ENCODE measurements at regions not wholly inside any gene's neighbourhood (a gene's known extent, or its start where the extent isn't known, plus 50 kb on each side); places are given as distances from the start of the nearest gene placed in this dataset.

DNA sequence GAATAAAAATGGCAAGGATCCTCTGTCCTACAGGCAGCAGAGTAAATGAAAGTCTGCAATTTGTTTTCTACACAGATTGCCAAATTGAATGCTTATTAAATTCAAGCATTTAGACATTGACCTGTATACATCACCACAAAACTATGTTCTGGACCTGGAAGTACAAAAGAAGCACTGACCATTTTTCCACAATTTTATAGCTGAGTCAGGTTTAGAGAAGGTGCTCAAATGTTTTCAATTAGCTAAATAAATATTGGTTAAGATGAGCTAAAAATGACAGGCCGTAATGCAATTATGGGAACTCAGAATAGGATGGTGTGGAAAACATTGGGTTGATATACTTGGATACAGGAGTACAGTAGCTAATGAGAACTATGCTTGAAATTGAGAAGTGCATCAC lies 490.7 kb upstream of the MEIS1 start (continued):
- TF ChIP-seq RAD21 (IDR thresholded peaks at IDR 0.05; ENCODE audit: low read length): no peak
- no peak for TF ChIP-seq RCOR1 (IDR thresholded peaks at IDR 0.05; ENCODE audit: low read length)
- no peak for TF ChIP-seq EP300 (IDR thresholded peaks at IDR 0.05; ENCODE audit: borderline replicate concordance in 1 of 2, low read depth in 1 of 2, low read length in 1 of 2)
- TF ChIP-seq, protein P1, sequence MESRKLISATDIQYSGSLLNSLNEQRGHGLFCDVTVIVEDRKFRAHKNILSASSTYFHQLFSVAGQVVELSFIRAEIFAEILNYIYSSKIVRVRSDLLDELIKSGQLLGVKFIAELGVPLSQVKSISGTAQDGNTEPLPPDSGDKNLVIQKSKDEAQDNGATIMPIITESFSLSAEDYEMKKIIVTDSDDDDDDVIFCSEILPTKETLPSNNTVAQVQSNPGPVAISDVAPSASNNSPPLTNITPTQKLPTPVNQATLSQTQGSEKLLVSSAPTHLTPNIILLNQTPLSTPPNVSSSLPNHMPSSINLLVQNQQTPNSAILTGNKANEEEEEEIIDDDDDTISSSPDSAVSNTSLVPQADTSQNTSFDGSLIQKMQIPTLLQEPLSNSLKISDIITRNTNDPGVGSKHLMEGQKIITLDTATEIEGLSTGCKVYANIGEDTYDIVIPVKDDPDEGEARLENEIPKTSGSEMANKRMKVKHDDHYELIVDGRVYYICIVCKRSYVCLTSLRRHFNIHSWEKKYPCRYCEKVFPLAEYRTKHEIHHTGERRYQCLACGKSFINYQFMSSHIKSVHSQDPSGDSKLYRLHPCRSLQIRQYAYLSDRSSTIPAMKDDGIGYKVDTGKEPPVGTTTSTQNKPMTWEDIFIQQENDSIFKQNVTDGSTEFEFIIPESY (IDR thresholded peaks at IDR 0.05; ENCODE audit: borderline replicate concordance, low read depth): no peak
- no peak for TF ChIP-seq RFX5 (IDR thresholded peaks at IDR 0.05; ENCODE audit: low read length)
- TF ChIP-seq NFIC (IDR thresholded peaks at IDR 0.05; ENCODE audit: borderline replicate concordance): no peak

DNA sequence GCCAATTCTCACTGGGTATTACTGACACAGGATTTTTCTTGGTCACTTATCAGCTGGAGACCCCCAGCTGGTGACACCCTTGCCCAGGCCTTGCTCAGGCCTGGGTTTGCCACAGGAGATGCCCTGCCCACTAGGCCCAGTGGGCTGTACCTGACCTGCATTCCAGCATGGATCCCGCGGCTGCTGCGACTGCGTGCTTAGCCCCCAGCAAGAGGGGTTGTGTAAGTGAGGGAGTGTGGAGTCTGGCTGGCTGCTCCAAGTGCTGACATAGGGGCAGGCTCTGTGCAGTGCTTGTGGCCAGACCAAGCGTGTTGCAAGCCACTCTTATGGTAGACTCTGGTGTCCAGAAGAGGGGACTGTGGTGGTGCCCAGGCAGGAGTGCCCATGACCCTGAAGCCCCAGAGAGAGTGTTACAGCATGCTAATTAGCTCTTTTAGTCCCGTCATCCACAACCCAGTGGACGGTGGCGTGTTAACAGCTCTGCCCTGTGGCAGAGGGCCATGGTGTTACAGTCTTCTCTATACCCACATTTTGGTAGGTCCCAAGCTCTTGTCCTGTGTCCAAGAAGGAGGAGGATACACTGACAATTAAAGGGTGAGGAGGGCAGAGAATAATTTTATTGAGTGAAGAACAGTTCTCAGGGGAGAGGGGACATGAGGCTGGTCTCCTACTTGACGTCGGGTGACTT lies 491.7 kb upstream of the MEIS1 start:
- no peak overlapping the region for H3K4me3 ChIP-seq (ENCODE audit: low read depth in 2 of 2, low read length in 1 of 2)
- ChIA-PET CTCF (no interaction called here), POLR2A (no interaction called here)
- no peaks in the 10 kb centered on the region for H3K36me3 ChIP-seq (replicated peaks in 1 of 2; ENCODE audit: control insufficient read depth in 1 of 2, insufficient read depth in 2 of 2, low read length in 1 of 2)
- 47% methylated on average over 5 of the region's 10 CpGs for WGBS (ENCODE audit: low lambda C conversion rate)
- no peaks in the 10 kb centered on the region for H3K4me1 ChIP-seq (ENCODE audit: control insufficient read depth in 1 of 2, insufficient read depth in 2 of 2, low read depth in 1 of 2, low read length in 1 of 2)
- no peaks in the 10 kb centered on the region for H3K9me2 ChIP-seq
- no peak overlapping the region for H3K4me2 ChIP-seq
- no peaks in the 10 kb centered on the region for H3K79me2 ChIP-seq (ENCODE audit: insufficient read depth)
- H4K20me1 ChIP-seq (ENCODE audit: insufficient read depth): no peaks in the 10 kb centered on the region
- TF ChIP-seq POLR2AphosphoS5 (IDR thresholded peaks at IDR 0.05; ENCODE audit: low read depth, low read length): no peak
- no peak for TF ChIP-seq TAF1 (IDR thresholded peaks at IDR 0.05; ENCODE audit: borderline replicate concordance, low read depth, low read length)
- no peak overlapping the region for H3K27ac ChIP-seq (ENCODE audit: low read depth in 2 of 2, low read length in 1 of 2)
- no peaks in the 10 kb centered on the region for H3F3A ChIP-seq (replicated peaks; ENCODE audit: insufficient read depth)
- DNase-seq: no peak
- no peaks in the 10 kb centered on the region for H3K9me3 ChIP-seq
- no peaks in the 10 kb centered on the region for H3K27me3 ChIP-seq (ENCODE audit: insufficient read depth)
- H3K9ac ChIP-seq: no peak overlapping the region
- no peak overlapping the region for H2AFZ ChIP-seq (ENCODE audit: low read depth)

DNA sequence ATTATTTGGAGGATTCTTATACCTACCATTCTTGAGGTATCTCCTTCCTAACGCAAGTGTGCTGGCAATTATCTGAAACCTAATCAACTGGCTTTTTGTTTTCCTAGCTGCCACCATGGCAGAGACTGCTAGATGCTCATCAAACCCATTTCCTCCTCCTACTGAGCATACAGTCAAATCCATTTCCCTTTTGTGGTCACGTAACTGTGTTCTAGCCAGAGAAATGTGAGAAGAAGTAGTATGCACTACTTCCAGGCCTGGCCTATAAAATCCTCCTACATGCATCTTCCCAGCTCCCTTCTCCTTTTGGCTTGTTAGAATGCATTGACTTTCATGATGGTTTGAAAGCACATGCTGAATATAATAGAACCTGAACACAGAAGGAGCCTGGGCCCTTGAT lies 494.1 kb upstream of the MEIS1 start:
- DNase-seq: no peak
- H3F3A ChIP-seq (replicated peaks; ENCODE audit: insufficient read depth): no peaks in the 10 kb centered on the region
- no peaks in the 10 kb centered on the region for H3K9me3 ChIP-seq
- H3K9me2 ChIP-seq: no peaks in the 10 kb centered on the region
- WGBS (ENCODE audit: low lambda C conversion rate): 13% methylated on average over 2 of the region's 2 CpGs
- no peak overlapping the region for H3K4me3 ChIP-seq (ENCODE audit: low read depth in 2 of 2, low read length in 1 of 2)
- no peaks in the 10 kb centered on the region for H3K27me3 ChIP-seq (ENCODE audit: insufficient read depth)
- no peak overlapping the region for H3K9ac ChIP-seq
- no peaks in the 10 kb centered on the region for H3K36me3 ChIP-seq (replicated peaks in 1 of 2; ENCODE audit: control insufficient read depth in 1 of 2, insufficient read depth in 2 of 2, low read length in 1 of 2)
- H4K20me1 ChIP-seq (ENCODE audit: insufficient read depth): no peaks in the 10 kb centered on the region
- CTCF ChIA-PET: no interaction called here
- H3K4me1 ChIP-seq (ENCODE audit: control insufficient read depth in 1 of 2, insufficient read depth in 2 of 2, low read depth in 1 of 2, low read length in 1 of 2): no peaks in the 10 kb centered on the region
- no peak overlapping the region for H2AFZ ChIP-seq (ENCODE audit: low read depth)
- H3K79me2 ChIP-seq (ENCODE audit: insufficient read depth): no peaks in the 10 kb centered on the region
- H3K27ac ChIP-seq (ENCODE audit: low read depth in 2 of 2, low read length in 1 of 2): no peak overlapping the region
- no peak overlapping the region for H3K4me2 ChIP-seq
- POLR2A ChIA-PET: no interaction called here
- TF ChIP-seq, protein P2, sequence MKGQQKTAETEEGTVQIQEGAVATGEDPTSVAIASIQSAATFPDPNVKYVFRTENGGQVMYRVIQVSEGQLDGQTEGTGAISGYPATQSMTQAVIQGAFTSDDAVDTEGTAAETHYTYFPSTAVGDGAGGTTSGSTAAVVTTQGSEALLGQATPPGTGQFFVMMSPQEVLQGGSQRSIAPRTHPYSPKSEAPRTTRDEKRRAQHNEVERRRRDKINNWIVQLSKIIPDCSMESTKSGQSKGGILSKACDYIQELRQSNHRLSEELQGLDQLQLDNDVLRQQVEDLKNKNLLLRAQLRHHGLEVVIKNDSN (IDR thresholded peaks at IDR 0.05; ENCODE audit: borderline replicate concordance, low read depth): no peak
- TF ChIP-seq TAF1 (IDR thresholded peaks at IDR 0.05; ENCODE audit: borderline replicate concordance, low read depth, low read length) (no peak), JUND (IDR thresholded peaks at IDR 0.05) (no peak), RAD21 (IDR thresholded peaks at IDR 0.05; ENCODE audit: low read length) (no peak), EP300 (IDR thresholded peaks at IDR 0.05; ENCODE audit: borderline replicate concordance in 1 of 2, low read depth in 1 of 2, low read length in 1 of 2) (no peak), FOXJ3 (CRISPR knock-in tag; IDR thresholded peaks at IDR 0.05) (no peak), RFX5 (IDR thresholded peaks at IDR 0.05; ENCODE audit: low read length) (no peak), ELF1 (IDR thresholded peaks at IDR 0.05) (no peak), CHD2 (IDR thresholded peaks at IDR 0.05; ENCODE audit: low read length, partially characterized antibody) (no peak), TCF12 (IDR thresholded peaks at IDR 0.05) (no peak)
- TF ChIP-seq, protein P3, sequence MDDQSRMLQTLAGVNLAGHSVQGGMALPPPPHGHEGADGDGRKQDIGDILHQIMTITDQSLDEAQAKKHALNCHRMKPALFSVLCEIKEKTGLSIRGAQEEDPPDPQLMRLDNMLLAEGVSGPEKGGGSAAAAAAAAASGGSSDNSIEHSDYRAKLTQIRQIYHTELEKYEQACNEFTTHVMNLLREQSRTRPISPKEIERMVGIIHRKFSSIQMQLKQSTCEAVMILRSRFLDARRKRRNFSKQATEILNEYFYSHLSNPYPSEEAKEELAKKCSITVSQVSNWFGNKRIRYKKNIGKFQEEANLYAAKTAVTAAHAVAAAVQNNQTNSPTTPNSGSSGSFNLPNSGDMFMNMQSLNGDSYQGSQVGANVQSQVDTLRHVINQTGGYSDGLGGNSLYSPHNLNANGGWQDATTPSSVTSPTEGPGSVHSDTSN (IDR thresholded peaks at IDR 0.05): no peak
- TF ChIP-seq, protein P4, sequence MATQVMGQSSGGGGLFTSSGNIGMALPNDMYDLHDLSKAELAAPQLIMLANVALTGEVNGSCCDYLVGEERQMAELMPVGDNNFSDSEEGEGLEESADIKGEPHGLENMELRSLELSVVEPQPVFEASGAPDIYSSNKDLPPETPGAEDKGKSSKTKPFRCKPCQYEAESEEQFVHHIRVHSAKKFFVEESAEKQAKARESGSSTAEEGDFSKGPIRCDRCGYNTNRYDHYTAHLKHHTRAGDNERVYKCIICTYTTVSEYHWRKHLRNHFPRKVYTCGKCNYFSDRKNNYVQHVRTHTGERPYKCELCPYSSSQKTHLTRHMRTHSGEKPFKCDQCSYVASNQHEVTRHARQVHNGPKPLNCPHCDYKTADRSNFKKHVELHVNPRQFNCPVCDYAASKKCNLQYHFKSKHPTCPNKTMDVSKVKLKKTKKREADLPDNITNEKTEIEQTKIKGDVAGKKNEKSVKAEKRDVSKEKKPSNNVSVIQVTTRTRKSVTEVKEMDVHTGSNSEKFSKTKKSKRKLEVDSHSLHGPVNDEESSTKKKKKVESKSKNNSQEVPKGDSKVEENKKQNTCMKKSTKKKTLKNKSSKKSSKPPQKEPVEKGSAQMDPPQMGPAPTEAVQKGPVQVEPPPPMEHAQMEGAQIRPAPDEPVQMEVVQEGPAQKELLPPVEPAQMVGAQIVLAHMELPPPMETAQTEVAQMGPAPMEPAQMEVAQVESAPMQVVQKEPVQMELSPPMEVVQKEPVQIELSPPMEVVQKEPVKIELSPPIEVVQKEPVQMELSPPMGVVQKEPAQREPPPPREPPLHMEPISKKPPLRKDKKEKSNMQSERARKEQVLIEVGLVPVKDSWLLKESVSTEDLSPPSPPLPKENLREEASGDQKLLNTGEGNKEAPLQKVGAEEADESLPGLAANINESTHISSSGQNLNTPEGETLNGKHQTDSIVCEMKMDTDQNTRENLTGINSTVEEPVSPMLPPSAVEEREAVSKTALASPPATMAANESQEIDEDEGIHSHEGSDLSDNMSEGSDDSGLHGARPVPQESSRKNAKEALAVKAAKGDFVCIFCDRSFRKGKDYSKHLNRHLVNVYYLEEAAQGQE (IDR thresholded peaks at IDR 0.05; ENCODE audit: low read depth, low read length): no peak
- TF ChIP-seq, protein P5, sequence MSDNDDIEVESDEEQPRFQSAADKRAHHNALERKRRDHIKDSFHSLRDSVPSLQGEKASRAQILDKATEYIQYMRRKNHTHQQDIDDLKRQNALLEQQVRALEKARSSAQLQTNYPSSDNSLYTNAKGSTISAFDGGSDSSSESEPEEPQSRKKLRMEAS (IDR thresholded peaks at IDR 0.05; ENCODE audit: low read depth): no peak
